M059J (cell line): ENCODE measurements at regions not wholly inside any gene's neighbourhood (a gene's known extent, or its start where the extent isn't known, plus 50 kb on each side); places are given as distances from the start of the nearest gene placed in this dataset.
A peak's percentile ranks its signal among the peaks of the same experiment; 100 is the strongest.

ENCODE experiments used
- DNase-seq: peaks from one replicate; pipeline ENCODE4 v3.0.0-alpha.2; 2012; ENCODE audit warnings: low read depth

GRCh38 chr3:8825153-8825825 is 55.9 kb upstream of the OXTR start:
- no peak for DNase-seq

GRCh38 chr3:8824238-8824637 is 54.8 kb upstream of the OXTR start:
- peak; percentile 20 for DNase-seq

DNA sequence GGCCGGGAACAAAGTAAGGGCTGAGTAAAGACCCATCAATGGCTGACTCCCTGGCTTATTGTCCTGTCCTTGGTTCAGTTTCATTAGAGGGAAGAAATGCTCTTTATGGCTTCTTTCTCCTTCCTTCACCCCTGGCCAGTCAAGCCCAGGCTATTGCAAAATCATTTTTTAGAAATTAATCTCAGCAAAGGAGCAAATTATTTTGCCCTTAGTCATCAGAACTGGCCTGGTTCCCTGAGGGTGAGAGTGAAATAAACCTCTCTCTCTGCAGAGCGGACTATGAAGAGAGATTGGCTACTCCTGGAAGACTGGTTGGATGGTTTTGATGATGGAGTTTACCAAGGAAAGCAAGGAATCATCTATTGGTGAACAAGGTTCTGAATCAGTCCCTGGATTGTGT is 52.7 kb upstream of the OXTR start:
- DNase-seq, result peak; percentile 63
